Left kidney (tissue), 1 donor: ENCODE measurements at regions not wholly inside any gene's neighbourhood (a gene's known extent, or its start where the extent isn't known, plus 50 kb on each side); places are given as distances from the start of the nearest gene placed in this dataset.

Experiments used
- DNase-seq: peaks from one replicate; pipeline ENCODE4 v3.0.0-alpha.2; 2013

DNA sequence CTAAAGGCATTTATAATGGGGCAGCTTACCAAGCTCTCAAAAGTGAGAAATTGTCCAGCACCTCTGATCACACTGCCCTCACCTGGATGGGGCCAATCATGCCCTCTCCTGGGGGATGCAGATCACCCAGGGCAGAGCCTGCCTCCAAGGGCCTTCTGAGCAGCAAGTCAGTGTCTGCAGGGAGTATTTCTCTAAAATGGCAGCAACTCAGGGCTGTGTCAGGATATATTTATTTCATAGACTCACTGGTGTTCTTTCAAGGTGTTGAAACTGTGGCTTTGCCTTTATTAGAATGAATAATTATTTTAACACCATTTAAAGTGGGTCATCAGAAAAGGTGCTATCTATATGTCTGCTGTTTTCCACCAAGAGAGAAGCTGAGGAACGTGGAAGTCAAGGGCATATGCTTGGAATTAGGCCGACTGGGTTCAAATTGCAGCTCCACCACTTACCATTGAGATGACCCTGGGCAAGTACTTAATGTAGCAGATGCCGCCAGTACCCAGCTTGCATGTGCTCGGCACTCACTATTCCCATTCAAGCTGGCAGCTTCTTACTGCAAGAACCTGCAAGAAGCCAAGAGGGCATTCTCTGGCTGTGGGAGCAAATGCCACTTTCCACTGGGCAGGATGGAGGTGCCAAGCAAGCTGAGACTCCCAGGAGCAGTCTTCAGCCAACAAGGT lies 590.0 kb downstream of the BCOR start:
- no peak for DNase-seq

DNA sequence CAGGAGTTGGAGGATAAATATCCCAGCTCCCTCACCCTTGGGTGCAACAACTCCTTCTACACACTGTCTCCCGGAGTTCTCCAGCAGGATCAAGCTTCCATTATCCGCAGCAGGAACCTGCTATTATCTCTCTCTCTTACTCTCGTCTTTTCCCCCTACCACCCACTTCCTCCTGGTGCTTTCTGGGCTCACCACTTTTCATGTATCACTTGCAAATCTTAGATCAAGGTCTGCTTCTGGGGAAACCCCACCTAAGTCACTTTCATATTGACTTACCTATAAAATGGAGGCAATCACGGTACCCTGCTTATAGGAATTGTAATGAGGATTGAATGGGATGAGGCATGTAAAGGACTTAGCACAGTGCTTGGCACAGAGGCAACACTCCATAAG lies 589.5 kb downstream of the BCOR start:
- DNase-seq: no peak

DNA sequence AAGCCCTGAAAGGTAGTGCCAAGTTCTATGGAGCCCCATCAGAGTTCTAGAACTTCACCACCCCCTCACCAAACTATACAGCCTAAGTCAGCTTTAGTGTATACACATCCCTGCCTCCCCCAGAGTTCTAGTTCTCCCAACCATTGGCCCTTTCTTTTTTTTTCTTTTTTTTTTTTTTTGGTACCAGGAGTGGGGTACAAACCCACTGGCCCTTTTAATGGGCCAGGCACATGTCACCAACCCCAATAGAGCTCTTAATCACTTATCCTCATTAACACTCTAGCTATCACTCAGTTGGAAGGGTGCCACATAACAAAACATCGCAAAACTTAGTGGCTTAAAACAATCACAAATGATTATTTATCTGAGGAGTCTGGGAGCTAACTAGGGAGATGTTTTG lies 588.6 kb downstream of the BCOR start:
- no peak for DNase-seq

DNA sequence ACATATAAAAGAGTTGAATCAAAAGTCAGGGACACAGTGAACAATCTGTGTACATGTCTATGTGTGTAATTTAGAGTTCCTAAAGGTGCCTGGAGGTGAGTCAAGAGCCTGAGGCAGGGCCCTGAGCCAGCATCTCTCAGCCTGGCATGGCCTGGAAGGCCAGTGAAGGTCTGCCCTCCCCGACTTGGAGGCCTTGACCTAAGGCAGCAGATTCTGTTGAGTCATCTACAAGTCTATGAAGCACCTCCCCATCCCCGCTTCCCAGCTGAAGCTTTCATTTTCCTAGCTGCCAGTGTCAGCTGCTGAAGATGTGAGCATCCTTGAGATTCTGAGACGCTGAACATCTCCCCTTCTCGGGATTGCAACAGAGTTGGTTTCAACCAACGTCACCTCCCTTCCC lies 583.9 kb downstream of the BCOR start:
- DNase-seq: no peak

DNA sequence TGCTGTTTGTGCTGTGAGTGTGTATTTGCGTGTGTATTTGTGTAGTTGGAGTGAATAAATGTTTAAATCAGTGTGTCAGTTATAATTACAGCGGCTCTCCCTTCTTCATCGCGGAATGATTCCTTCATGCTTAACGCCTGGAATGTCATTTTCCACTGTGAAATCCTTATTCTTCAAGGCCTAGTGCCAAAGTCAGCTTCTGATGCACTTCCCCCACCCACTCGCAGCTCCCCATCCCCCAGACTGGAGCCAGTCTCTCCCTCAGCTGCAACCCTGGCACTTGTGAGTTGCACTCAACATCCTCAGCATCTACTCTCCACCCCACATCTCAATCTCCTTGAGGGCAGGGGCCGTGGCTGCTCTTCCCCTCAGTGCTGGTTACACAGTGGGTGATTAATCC lies 583.0 kb downstream of the BCOR start:
- DNase-seq: no peak

DNA sequence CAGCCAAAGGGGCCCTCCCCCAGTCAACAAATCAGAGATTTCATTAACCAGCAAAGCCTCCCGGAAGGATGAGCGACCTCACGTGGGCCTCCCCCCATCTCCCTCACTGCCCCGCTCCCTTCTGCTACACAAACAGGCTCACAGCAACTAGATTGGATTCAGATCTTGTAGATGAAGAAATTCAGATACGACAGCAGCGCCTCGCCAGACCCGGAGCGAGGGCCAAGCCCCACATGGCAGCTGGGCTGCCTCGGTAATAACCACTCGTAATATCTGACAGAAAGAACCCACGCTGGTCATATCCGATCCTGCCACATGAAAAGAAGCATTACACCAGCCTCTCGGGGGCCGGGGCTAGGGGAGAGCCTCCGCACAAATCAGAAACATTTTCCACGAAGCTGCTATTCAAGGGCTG lies 581.3 kb downstream of the BCOR start:
- DNase-seq: no peak

DNA sequence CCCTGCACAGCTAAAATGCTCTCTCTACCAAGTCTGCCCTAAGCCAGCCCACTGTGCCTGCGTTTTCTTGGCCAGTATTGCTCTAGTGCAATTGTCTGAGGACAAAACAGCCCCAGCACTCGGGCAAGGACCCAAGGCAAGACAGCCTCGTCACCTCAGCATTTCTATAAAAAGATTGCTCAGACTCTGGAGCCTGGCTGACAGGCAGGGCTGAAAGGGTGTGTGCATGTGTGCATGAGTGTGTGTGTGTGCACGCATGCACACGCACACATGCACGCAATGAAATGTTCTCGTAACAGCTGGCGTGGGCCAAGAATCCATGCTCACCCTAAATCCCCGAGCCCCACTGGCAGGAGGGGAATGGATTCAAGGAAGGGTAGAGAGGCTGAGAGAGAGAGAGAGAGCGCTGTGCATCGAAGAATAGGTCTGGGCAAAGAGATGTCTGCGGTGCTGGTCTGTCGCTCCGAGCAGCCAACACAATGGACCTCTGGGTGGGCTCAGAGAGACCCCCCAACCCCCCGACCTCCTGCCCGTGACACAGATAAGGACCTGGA lies 579.2 kb downstream of the BCOR start:
- DNase-seq: no peak

DNA sequence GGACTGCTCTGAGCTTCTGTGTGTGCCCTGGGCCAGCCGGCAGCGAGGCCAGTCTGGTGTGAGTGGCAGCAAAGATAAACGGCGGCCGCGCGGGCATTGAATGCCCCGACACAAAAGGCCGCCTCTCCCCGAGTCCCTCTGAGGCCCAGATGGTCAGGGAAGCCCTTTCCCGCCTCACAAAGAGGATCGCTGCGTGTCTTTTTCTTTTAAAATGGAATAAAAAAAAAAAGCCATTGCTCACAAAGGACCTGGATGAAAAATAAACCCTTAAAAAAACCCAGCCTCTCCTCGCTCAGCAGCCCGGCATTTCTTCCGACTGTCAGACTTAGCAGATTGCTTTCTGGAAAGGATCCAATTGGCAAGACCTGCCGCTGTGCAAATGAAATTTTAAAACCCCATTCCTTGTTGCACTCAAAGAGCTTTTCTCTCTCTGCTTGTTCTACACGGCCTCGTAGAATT lies 578.7 kb downstream of the BCOR start:
- peak; percentile 38 for DNase-seq

DNA sequence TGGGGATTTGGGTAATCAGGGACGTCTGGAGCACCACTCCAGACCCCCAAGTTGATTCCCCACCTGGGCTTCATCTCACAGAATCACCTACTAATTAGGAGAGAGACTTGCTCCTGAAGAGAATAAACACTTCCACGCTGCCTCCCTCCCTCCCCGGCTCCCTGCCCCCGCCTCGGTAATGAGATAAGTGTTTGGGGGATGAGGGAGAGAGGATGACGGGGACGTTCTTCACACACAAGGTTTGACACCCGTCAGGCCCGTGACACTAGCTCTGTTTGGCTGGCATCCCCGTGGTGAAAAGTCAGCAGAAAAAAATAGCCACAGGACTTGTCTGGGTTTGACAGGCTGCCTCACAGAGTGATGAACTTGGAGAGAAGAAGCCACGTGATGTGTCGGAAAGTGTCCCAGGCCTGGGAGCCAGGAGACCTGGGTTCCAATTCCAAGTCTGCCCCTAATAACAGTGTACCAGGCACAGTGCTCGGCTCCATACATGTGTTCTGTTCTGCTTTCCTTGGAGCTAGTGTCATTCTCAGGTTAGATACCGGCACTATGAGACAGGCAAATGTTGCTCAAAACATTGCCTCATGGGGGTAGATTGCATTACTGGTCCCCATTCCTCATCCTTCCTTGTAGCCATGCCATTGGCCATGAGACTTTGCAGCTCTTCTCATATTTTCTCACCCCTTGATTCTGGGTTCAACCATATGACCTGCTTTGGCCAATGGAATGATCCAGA lies 578.0 kb downstream of the BCOR start:
- DNase-seq: no peak

DNA sequence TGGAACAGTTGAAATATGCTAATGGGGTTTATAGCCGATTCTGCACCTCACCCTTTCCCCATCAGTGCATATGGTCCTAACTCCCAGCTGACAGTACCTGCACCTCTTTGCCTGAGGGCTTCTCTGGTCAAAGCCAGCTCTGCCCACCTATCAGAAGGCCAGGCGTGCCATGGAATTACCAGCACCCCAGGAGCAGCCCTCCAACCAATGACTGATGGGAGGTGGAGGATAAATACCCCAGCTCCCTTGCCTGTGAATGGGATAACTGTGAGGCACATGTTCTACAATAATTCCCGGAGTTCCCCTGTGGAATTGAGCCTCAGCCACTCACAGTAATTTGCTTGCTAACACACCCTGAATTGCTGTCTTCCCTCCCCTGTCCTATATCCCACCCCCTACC lies 572.0 kb downstream of the BCOR start:
- no peak for DNase-seq

DNA sequence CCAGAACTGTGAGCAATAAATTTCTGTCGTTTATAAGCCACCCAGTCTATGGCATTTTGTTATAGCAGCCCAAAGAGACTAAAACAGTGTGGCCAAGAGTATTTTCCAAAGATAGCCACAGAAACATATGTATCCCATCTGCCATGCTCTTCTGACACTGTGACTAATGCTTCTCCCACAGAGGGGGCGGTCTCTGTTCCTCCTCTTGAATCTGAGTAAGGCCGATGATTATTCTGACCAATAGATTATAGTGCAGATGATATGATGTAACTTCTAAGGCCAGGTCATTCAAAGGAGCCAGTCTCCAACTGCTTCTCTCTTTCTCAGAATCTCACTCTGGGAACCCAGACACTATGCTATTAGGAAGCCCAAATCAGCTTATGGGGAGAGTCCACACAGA lies 570.7 kb downstream of the BCOR start:
- DNase-seq: no peak

DNA sequence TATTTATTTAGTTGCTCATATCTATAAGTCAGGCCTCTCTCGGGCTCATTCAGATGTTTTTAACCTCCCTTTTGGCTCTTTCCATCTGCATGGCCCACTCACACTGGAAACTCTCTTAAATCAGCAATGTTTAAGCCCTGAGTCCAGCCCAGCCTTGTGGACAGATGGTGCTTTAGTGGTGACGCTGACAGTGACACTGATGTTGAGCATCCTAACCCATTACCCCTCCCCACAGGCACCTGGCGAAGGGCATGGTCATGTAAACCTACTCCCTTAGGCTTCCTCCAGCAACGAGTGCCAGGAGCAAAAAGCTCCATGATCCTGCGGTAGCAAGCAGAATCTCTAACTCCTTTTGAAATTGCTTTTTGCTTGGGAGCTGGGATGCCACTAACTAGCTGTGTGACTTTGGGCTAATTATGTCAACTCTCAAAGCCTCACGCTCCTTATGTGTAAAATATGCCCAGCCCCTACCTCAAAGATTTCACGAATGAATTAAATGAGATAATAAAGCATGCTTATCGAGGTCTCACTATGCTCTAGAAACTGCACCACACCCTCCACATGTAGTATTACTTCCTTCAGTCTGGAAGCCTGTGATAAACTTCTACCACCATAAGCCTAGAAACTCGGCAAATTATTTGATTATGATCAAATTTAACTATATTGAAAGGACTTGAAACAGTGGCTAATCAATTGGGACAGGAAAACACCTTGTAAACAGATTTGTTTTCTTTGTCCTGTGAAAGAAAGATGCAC lies 569.4 kb downstream of the BCOR start:
- DNase-seq: no peak

DNA sequence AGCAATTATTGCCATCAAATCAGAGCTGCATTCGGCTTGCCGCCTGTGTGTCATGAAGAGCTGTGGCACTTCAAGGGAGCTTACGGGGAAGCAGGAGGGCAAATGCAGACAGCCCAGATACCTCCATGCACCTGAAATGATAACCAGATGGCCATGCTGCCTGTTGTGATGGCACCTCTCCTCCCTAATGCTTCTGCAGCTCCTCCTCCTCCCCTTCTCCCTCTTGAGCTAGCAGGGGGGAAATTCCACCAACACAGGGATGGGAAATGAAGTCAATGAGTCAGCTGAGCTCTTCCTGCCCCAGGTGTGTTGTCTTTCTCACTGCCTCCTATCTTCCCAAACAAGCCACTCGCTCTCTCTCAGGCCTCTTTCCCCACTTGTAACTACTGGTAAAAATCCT lies 565.0 kb downstream of the BCOR start:
- DNase-seq: no peak

DNA sequence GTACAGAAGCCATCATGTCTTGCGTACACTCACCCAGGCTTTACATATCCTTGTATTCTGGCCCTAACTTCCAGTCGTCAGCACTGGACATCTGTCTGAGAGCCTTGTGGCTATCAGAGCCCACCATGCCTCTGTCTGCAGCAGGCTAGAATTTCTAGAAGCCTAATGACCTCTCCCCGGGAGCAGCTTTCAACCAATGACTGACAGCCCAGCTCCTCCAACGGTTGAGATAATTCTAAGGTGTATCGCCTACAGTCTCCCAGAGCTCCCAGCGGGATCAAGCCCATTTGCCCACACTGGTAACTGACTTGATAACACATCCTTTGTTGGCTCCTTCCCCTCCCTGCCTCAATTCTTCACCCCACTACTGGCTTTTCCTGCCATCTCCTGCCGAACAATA lies 562.8 kb downstream of the BCOR start:
- DNase-seq: no peak

DNA sequence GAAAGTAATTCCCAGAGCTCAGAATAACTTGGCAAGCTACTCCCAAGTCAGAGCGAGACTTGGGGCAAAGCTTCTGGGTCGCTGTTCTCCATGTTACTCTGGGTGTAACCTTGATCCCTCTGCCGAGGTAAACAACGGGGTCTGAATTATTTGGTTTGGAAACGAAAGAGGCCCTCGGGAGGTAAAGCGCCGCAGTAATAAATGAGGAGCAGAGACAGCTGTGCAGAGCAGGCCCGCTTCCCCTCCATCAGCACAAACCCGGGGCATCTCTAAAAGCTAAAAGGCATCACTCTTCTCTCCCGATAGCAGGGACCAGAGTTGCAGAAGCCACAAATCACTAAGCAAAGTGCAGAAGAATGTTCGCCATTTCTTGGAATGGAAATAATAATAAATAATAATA lies 561.5 kb downstream of the BCOR start:
- DNase-seq: peak; percentile 43

DNA sequence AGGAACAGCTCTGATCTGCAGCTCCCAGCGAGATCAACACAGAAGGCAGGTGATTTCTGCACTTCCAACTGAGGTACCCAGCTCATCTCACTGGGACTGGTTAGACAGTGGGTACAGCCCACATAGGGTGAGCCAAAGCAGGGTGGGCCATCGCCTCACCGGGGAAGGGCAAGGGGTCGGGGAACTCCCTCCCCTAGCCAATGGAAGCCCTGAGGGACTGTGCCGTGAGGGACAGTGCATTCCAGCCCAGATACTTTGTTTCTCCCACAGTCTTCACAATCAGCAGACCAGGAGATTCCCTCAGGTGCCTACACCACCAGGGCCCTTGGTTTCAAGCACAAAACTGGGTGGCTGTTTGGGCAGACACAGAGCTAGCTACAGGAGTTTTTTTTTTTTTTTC lies 555.9 kb downstream of the BCOR start:
- no peak for DNase-seq

DNA sequence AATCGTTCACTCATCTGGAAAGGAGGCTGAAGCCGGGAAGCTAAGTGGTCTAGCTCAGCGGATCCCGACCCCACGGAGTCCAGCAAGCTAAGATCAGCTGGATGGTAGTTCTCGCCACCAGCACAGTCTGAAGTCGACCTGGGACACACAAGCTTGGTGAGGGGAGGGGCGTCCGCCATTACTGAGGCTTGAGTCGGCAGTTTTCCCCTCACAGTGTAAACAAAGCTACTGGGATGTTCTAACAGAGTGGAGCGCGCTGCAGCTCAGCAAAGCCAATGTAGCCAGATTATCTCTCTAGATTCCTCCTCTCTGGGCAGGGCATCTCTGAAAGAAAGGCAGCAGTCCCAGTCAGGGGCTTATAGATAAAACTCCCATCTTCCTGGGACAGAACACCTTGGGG lies 555.4 kb downstream of the BCOR start:
- no peak for DNase-seq

DNA sequence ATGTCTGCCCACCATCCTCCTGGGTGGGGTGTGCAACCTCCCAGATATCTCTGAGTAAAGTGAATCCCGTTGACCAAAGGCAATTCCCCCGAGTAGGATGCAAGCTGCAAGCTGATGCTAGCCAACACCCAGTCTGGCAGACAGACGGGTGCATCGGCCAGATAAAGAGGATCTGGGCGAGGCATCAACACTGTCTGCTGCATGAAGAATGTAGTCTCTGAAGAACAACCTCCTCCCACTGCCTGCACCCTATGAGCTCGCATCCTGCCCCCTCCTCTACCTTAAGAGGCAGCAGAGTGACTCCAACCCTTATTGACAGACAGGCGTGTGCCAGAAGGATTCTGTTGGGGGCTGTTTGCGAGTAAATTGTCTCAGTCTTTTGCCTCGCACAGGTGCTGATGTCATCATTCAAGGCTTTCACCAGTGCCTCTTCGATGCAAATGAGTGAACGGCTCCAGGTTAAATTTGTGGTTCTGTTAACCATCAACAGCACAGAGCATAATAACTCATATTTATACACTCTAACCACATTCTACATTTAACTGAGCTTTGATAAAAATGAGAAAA lies 546.9 kb downstream of the BCOR start:
- no peak for DNase-seq

DNA sequence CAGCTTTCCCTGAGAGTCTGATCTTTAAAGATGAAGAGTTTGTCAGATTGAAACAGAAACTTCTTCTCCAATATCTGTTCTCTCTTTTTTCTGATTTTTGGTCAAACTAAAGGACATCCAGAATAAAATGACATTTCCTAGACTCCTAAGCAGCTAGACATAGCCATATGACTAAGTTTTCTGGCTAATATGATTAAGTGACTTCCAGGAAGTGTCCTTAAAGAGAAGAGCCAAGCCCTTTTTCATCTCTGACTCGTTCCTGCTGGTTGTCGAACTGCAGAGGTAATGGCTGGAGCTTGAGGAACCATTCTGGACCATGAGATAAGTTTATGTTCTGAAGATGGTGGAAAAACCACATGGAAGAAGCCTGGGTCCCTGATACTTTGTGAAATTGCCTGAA lies 546.0 kb downstream of the BCOR start:
- no peak for DNase-seq

DNA sequence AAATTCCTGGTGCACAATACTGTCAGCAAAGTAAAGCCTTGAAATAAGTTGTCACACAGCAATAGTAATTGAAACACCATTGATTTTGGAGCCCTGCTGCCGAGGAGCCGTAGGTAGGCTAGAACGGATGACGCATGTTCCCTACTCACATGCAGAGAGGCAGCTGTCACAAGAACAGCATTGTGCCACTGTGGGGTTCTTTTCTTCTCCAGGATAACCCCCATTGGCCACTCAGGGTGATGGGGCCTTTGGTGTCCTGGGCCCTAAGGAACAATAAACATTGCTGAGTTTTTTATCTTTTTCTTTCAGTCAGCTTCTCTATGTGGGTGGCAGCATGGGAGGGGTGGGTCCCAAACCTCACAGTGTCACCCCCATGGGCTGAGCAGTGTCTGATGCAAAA lies 542.3 kb downstream of the BCOR start:
- DNase-seq: no peak

DNA sequence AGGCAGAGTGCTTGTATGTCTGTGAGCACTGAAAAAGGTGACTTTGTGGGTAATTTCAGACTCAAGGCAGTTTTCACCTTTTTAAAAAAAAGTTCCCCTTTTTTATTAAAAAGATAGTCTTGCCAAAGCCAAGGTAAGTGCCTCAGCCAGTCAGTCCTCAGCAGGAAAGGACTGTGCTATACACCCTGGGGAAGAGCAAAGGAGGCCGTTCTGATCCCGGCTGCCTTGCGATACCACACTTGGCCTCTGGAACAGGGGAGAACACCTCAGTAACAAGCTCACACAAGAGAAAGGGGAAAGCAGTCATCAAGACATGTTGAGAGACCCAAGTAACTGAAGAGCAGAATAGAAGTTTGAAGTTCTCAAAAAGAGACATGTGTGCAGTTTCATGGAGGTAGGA lies 541.7 kb downstream of the BCOR start:
- no peak for DNase-seq

DNA sequence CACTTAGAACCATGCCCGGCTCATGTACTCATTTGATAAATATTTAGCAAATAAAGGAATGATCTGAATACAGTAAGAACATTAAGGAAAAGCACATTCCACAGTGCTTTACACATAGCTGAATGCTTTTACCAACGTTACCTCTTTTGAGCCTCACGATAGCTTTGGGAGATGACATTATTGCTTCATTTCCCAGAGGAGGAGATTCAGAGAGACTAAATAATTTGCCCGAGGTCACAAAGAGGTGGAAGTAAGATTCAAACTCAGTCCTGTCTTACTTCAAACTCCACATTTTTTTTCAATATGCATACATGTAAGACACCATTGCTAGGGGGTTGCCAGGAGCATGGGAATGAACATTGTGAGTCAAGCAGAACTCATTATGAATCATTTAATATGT lies 538.5 kb downstream of the BCOR start:
- DNase-seq: no peak

DNA sequence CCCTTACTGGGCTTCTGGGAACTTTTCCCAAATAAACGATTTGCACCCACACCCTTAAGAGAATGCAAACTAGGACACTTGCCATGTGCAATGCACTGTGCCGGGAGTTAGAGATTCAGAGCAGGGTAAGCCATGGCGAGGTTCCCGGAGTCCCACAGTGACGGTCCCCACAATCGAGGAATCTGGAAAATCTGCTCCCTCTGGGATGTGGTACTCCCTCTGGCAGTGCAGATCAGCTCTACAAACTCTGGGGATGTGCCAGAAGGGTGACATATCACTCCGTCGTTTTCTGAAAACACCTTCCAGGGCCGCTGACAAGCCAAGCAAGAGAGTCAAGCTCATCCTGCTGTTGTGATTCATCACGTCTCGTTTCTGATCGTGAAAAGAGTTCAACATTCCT lies 537.5 kb downstream of the BCOR start:
- DNase-seq: no peak
